CD4-positive, alpha-beta T cell (primary cell): ENCODE measurements at regions not wholly inside any gene's neighbourhood (a gene's known extent, or its start where the extent isn't known, plus 50 kb on each side); places are given as distances from the start of the nearest gene placed in this dataset.

Experiments
- ATAC-seq: fragments of 200-7000 bp; cut with Tn5 transposase; one replicate; pipeline ENCODE4 v1.10.0; 2022; ENCODE audit warnings: mild to moderate bottlenecking; ENCODE audit not compliant: poor library complexity
- CTCF ChIA-PET: fragments of 350-600 bp; sonication (Branson Sonifier 250); formaldehyde crosslinking; loops from one replicate; lab custom pipeline; 2021; ENCODE audit warnings: antibody characterized with exemption, inconsistent platforms; lab: Charles Lee
- POLR2A ChIA-PET: fragments of 350-600 bp; sonication (Branson Sonifier 250); formaldehyde crosslinking; loops from one replicate; lab custom pipeline; 2021; ENCODE audit warnings: antibody characterized with exemption, inconsistent platforms; lab: Charles Lee
- DNase-seq, 14 experiments: peaks; one replicate each; pipeline ENCODE4 v3.0.0-alpha.2; 2013 to 2020; ENCODE audit warnings: mixed read lengths in 2 of 14
- H3K27ac ChIP-seq, 2 donors: one replicate each; pipeline versions ENCODE4 v1.5.1 to v1.7.0; 2013; ENCODE audit warnings: low read length in 2 of 2, low read depth in 1 of 2, mild to moderate bottlenecking in 1 of 2
- H3K27me3 ChIP-seq, 2 experiments: 1 replicate in 1 of 2; 2 replicates in 1 of 2; pipeline versions ENCODE4 v1.6.1 to v1.7.0; 2013; ENCODE audit warnings: low read length in 2 of 2, control low read depth in 1 of 2, mild to moderate bottlenecking in 1 of 2, moderate library complexity in 1 of 2; ENCODE audit not compliant: insufficient read depth in 2 of 2, control insufficient read depth in 1 of 2
- H3K36me3 ChIP-seq: one replicate; pipeline ENCODE4 v1.6.1; 2013; ENCODE audit warnings: low read length, control low read depth; ENCODE audit not compliant: insufficient read depth
- H3K4me1 ChIP-seq: one replicate; pipeline ENCODE4 v1.6.1; 2013; ENCODE audit warnings: low read length, control low read depth; ENCODE audit not compliant: insufficient read depth
- H3K4me3 ChIP-seq: one replicate; pipeline ENCODE4 v1.5.1; 2013; ENCODE audit warnings: mild to moderate bottlenecking, low read length, moderate library complexity
- H3K9me3 ChIP-seq, 2 experiments: 1 replicate in 1 of 2; 2 replicates in 1 of 2; pipeline versions ENCODE4 v1.6.1 to v1.7.0; 2013; ENCODE audit warnings: low read length in 2 of 2, mild to moderate bottlenecking in 2 of 2, control low read depth in 1 of 2, moderate library complexity in 1 of 2; ENCODE audit not compliant: control insufficient read depth in 1 of 2, insufficient read depth in 1 of 2
- H3K27ac Mint-ChIP-seq: one replicate; pipeline ENCODE4 v1.8.0; 2020; ENCODE audit warnings: mixed read lengths
- H3K27me3 Mint-ChIP-seq: one replicate; pipeline ENCODE4 v1.8.0; 2021; ENCODE audit warnings: mixed read lengths
- H3K36me3 Mint-ChIP-seq: one replicate; pipeline ENCODE4 v1.8.0; 2021; ENCODE audit warnings: low read depth, mixed read lengths
- H3K4me1 Mint-ChIP-seq: one replicate; pipeline ENCODE4 v1.8.0; 2021; ENCODE audit warnings: low read depth, mixed read lengths
- H3K4me3 Mint-ChIP-seq: one replicate; pipeline ENCODE4 v1.8.0; 2020; ENCODE audit warnings: mild to moderate bottlenecking, mixed read lengths
- H3K9me3 Mint-ChIP-seq: one replicate; pipeline ENCODE4 v1.8.0; 2020; ENCODE audit warnings: mixed read lengths
- CTCF ChIP-seq: fragments of 200-600 bp; IDR thresholded peaks from one replicate; pipeline ENCODE4 v1.8.0; 2022; ENCODE audit warnings: antibody characterized with exemption, mild to moderate bottlenecking
- intact Hi-C, 2 experiments: fragments of 100-400 bp; cut with DNase I in 1 of 2; cut with micrococcal nuclease in 1 of 2; formaldehyde crosslinking; loops; one replicate each; pipeline versions ENCODE4 v1.15.1 to v1.9.0; 2023 to 2025; cut with DNase I, micrococcal nuclease

DNA sequence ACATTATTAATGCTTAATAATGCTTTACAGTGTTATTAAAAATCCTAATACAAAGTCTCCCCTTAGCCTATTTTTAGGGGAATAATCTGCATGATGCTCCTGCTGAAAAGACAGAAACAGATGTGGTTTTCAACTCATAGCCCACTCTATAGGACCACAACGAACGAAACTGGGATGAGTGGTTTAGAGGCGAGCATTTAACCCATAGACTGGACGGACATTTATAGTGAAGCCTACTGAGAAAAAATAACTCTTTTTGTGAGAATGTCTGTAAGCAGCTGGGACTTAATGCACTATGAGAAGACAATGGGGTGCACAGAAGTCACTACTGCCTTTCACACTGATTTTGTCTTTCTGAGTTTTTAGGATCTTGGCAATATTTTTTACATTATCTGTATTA is 1599.6 kb upstream of the B3GALT2 start:
- no peaks in the 10 kb centered on the region for H3K9me3 Mint-ChIP-seq
- Histone ChIP-seq H3K9me3 (no peaks in the 10 kb centered on the region), H3K4me3 (no peak overlapping the region), H3K27me3 (no peaks in the 10 kb centered on the region), H3K4me1 (no peaks in the 10 kb centered on the region), H3K27ac (no peak overlapping the region), H3K36me3 (no peaks in the 10 kb centered on the region)
- H3K4me1 Mint-ChIP-seq = no peaks in the 10 kb centered on the region
- DNase-seq = no peak
- TF ChIP-seq CTCF = no peak
- no peak overlapping the region for H3K4me3 Mint-ChIP-seq
- no peaks in the 10 kb centered on the region for H3K27me3 Mint-ChIP-seq
- ChIA-PET POLR2A (no interaction called here), CTCF (no interaction called here)
- H3K27ac Mint-ChIP-seq = no peak overlapping the region
- no peak for ATAC-seq
- no peaks in the 10 kb centered on the region for H3K36me3 Mint-ChIP-seq
- intact Hi-C loops = no loop called here

GRCh38 chr1:194776657-194777056 is 1590.2 kb upstream of the B3GALT2 start:
- Histone ChIP-seq H3K36me3 (no peaks in the 10 kb centered on the region), H3K9me3 (peaks cover 0 to 9% of the 10 kb centered on the region in 2 experiments), H3K4me1 (no peaks in the 10 kb centered on the region), H3K4me3 (no peak overlapping the region), H3K27me3 (no peaks in the 10 kb centered on the region), H3K27ac (no peak overlapping the region)
- TF ChIP-seq CTCF = no peak
- CTCF ChIA-PET = no interaction called here
- POLR2A ChIA-PET = no interaction called here
- Mint-ChIP-seq H3K27me3 (no peaks in the 10 kb centered on the region), H3K36me3 (no peaks in the 10 kb centered on the region), H3K4me1 (no peaks in the 10 kb centered on the region), H3K27ac (no peak overlapping the region), H3K4me3 (no peak overlapping the region), H3K9me3 (peaks cover 4% of the 10 kb centered on the region)
- no peak for DNase-seq
- ATAC-seq = no peak
- intact Hi-C loops = loop anchor here in 1 of 2 experiments (10.0 kb wide), 1 partner anchor 1062 kb away; no protein-coding TSS in a partner anchor

DNA sequence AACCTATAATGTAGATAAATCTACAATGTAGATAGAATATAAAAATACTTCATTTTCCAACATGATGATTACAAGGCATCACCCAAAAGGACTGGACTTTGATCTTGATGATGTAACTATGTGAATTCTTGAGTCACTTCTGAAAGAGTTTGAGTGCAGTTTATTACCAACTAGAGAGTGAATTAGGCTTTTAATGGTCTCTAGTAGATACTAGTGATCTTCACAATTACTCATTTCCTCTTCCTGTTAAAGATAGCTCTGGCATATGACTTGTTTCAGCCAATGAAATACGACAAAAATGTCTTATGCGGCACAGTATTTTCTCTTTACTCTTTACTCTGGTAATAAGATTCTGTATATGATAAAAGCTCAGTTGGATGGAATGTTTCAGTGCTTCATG is 1588.1 kb upstream of the B3GALT2 start:
- no peaks in the 10 kb centered on the region for H3K27me3 Mint-ChIP-seq
- Histone ChIP-seq H3K27me3 (no peaks in the 10 kb centered on the region), H3K9me3 (peaks cover 0 to 6% of the 10 kb centered on the region in 2 experiments), H3K4me3 (no peak overlapping the region), H3K4me1 (no peaks in the 10 kb centered on the region), H3K36me3 (no peaks in the 10 kb centered on the region), H3K27ac (no peak overlapping the region)
- no peak overlapping the region for H3K4me3 Mint-ChIP-seq
- no peaks in the 10 kb centered on the region for H3K4me1 Mint-ChIP-seq
- no peak for TF ChIP-seq CTCF
- intact Hi-C loops = loop anchor here in 1 of 2 experiments (10.0 kb wide), 1 partner anchor 1060 kb away; no protein-coding TSS in a partner anchor
- no peak overlapping the region for H3K27ac Mint-ChIP-seq
- ChIA-PET CTCF (no interaction called here), POLR2A (no interaction called here)
- DNase-seq (no peak), ATAC-seq (no peak)
- peaks cover 4% of the 10 kb centered on the region for H3K9me3 Mint-ChIP-seq
- H3K36me3 Mint-ChIP-seq = no peaks in the 10 kb centered on the region
